GM21526 (cell line): ENCODE measurements at regions not wholly inside any gene's neighbourhood (a gene's known extent, or its start where the extent isn't known, plus 50 kb on each side); places are given as distances from the start of the nearest gene placed in this dataset.
"Not testable (repeated sequence)": the region's sequence is repeated elsewhere in the genome, so short reads cannot be mapped to it uniquely, and the experiment has no call there.

ENCODE experiments used
- ATAC-seq: cut with Tn5 transposase; IDR thresholded peaks from one replicate; pipeline ENCODE4 v1.9.1; 2021; ENCODE audit warnings: moderate library complexity; ENCODE audit not compliant: unreplicated experiment, low FRiP score

- no peak for ATAC-seq
These were observed 72.1 kb downstream of the AKR1C4 start for GRCh38 chr10:5268743-5269142.

- ATAC-seq: no peak
These were observed 73.2 kb downstream of the AKR1C4 start for GRCh38 chr10:5269791-5270190.

- ATAC-seq: no peak
These were observed 74.9 kb downstream of the AKR1C4 start for GRCh38 chr10:5271526-5271925.

GRCh38 chr10:5272065-5272803 lies 75.6 kb downstream of the AKR1C4 start:
- ATAC-seq: no peak

- no peak for ATAC-seq
These were observed 78.2 kb downstream of the AKR1C4 start for GRCh38 chr10:5274795-5275194.

- ATAC-seq: no peak
These were observed 83.4 kb upstream of the UCN3 start for GRCh38 chr10:5281356-5281755.

GRCh38 chr10:5282137-5282536 lies 82.6 kb upstream of the UCN3 start:
- no peak for ATAC-seq

- ATAC-seq: peak; percentile 86
These were observed 81.2 kb upstream of the UCN3 start for GRCh38 chr10:5283305-5284158.

- no peak for ATAC-seq
These were observed 80.3 kb upstream of the UCN3 start for GRCh38 chr10:5284311-5285057.

GRCh38 chr10:5285186-5285585 lies 79.6 kb upstream of the UCN3 start:
- no peak for ATAC-seq

- no peak for ATAC-seq
These were observed 76.4 kb upstream of the UCN3 start for GRCh38 chr10:5288359-5288758.

GRCh38 chr10:5289228-5289627 lies 75.5 kb upstream of the UCN3 start:
- not testable (repeated sequence) for ATAC-seq

- ATAC-seq: no peak
These were observed 73.1 kb upstream of the UCN3 start for GRCh38 chr10:5291501-5292195.

- no peak for ATAC-seq
These were observed 72.5 kb upstream of the UCN3 start for GRCh38 chr10:5292196-5292735.

- ATAC-seq: not testable (repeated sequence)
These were observed 71.8 kb upstream of the UCN3 start for GRCh38 chr10:5292970-5293369.

- ATAC-seq: no peak
These were observed 70.8 kb upstream of the UCN3 start for GRCh38 chr10:5293691-5294550.

GRCh38 chr10:5297466-5297865 lies 67.3 kb upstream of the UCN3 start:
- no peak for ATAC-seq

- no peak for ATAC-seq
These were observed 66.8 kb upstream of the UCN3 start for GRCh38 chr10:5297996-5298395.

- ATAC-seq: no peak
These were observed 64.8 kb upstream of the UCN3 start for GRCh38 chr10:5299950-5300349.
